NCI-H1417 (cell line): ENCODE measurements at regions not wholly inside any gene's neighbourhood (a gene's known extent, or its start where the extent isn't known, plus 50 kb on each side); places are given as distances from the start of the nearest gene placed in this dataset.
A peak's percentile ranks its signal among the peaks of the same experiment; 100 is the strongest.
"Not testable (repeated sequence)": the region's sequence is repeated elsewhere in the genome, so short reads cannot be mapped to it uniquely, and the experiment has no call there.

ENCODE experiments used
- DNase-seq, 3 experiments: peaks; one replicate each; lab custom pipeline; 2025; lab: John Stamatoyannopoulos, UW

GRCh38 chrX:86887341-86887740, 630.3 kb upstream of the KLHL4 start:
- DNase-seq, result peak in 2 of 3 experiments; percentile 25 to 87

GRCh38 chrX:86910027-86910426, 607.6 kb upstream of the KLHL4 start:
- no peak for DNase-seq

GRCh38 chrX:86910602-86911311, 606.8 kb upstream of the KLHL4 start:
- DNase-seq, result no peak

- no peak for DNase-seq
These were observed 603.0 kb upstream of the KLHL4 start for GRCh38 chrX:86914569-86914968.

GRCh38 chrX:86917959-86918358, 599.6 kb upstream of the KLHL4 start:
- no peak for DNase-seq

GRCh38 chrX:86930419-86930818, 587.2 kb upstream of the KLHL4 start:
- no peak for DNase-seq

- no peak for DNase-seq
These were observed 581.6 kb upstream of the KLHL4 start for GRCh38 chrX:86935988-86936387.

- peak in 1 of 3 experiments; percentile 71 for DNase-seq
These were observed 571.0 kb upstream of the KLHL4 start for GRCh38 chrX:86946569-86946968.

- DNase-seq, result no peak
These were observed 553.3 kb upstream of the KLHL4 start for GRCh38 chrX:86964321-86964720.

- no peak for DNase-seq
These were observed 536.2 kb upstream of the KLHL4 start for GRCh38 chrX:86981326-86981879.

GRCh38 chrX:86987351-86987750, 530.3 kb upstream of the KLHL4 start:
- not testable (repeated sequence) for DNase-seq

GRCh38 chrX:87003031-87003430, 514.6 kb upstream of the KLHL4 start:
- DNase-seq, result no peak

- no peak for DNase-seq
These were observed 512.4 kb upstream of the KLHL4 start for GRCh38 chrX:87005183-87005582.

GRCh38 chrX:87005885-87006284, 511.7 kb upstream of the KLHL4 start:
- no peak for DNase-seq

GRCh38 chrX:87006561-87006960, 511.0 kb upstream of the KLHL4 start:
- DNase-seq, result no peak

- DNase-seq, result no peak
These were observed 500.4 kb upstream of the KLHL4 start for GRCh38 chrX:87017210-87017609.

GRCh38 chrX:87033115-87033514, 484.5 kb upstream of the KLHL4 start:
- not testable (repeated sequence) for DNase-seq

- no peak for DNase-seq
These were observed 472.2 kb upstream of the KLHL4 start for GRCh38 chrX:87045352-87045751.

- no peak for DNase-seq
These were observed 468.0 kb upstream of the KLHL4 start for GRCh38 chrX:87049567-87049966.

GRCh38 chrX:87063642-87064041, 454.0 kb upstream of the KLHL4 start:
- DNase-seq, result no peak

- DNase-seq, result no peak
These were observed 453.1 kb upstream of the KLHL4 start for GRCh38 chrX:87064502-87064901.

- no peak for DNase-seq
These were observed 449.7 kb upstream of the KLHL4 start for GRCh38 chrX:87067795-87068369.

- peak in 1 of 3 experiments; percentile 11 for DNase-seq
These were observed 439.4 kb upstream of the KLHL4 start for GRCh38 chrX:87078231-87078630.

GRCh38 chrX:87098477-87098876, 419.1 kb upstream of the KLHL4 start:
- no peak for DNase-seq
